GM04503 (cell line): ENCODE measurements at regions not wholly inside any gene's neighbourhood (a gene's known extent, or its start where the extent isn't known, plus 50 kb on each side); places are given as distances from the start of the nearest gene placed in this dataset.

ENCODE experiments used
- DNase-seq: peaks from one replicate; pipeline ENCODE4 v3.0.0-alpha.2; 2012; ENCODE audit warnings: low read depth

DNA sequence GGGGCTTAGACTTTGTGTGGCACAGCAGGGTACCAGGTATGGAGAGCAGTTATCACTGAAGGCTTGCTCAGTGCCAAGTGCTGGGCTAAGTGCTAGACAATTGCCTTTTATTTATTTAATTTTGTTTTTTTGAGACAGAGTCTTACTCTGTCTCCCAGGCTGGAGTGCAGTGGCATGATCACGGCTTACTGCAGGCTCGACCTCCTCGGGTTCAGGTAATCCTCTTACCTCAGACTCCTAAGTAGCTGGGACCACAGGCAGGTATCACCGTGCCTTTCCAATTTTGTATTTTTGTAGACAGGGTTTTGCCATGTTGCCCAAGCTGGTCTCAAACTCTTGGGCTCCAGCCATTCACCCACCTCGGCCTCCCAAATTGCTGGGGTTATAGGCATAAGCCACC is 256.9 kb downstream of the ZNF536 start:
- DNase-seq: no peak

- DNase-seq: no peak
Measured at GRCh38 chr19:30626626-30626966, 254.4 kb downstream of the ZNF536 start.

DNA sequence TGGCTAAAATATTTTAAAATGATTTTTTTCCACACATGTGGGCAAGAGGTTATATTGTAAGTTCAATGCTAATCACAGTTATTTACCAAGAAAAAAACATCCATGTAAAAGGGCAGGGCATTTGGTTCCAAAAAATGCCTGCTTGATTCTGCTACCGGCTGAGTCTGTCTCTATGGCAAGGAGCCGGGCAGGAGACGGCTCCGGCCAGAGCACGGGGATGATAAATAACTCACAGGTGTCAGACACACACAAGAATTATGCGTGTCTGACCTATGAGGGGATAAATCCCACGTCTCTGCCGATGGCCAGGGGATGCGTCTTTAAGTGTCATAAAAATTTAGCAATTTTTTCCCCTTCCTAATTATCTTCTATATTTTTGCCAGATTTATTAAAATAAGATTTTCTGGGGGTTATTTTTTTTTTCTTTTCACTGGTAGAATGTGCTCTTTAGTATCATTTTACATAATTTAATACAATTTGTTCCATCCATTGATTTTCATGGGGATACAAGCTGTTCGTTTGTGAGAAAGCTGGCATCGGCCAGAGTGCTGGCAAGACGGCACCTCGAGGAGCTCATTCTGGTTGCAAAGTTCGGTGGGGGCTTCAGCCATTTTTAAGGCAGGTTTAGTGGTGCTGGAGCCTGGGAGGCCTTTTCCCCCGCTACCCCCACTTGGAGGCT is 253.9 kb downstream of the ZNF536 start:
- DNase-seq: no peak

DNA sequence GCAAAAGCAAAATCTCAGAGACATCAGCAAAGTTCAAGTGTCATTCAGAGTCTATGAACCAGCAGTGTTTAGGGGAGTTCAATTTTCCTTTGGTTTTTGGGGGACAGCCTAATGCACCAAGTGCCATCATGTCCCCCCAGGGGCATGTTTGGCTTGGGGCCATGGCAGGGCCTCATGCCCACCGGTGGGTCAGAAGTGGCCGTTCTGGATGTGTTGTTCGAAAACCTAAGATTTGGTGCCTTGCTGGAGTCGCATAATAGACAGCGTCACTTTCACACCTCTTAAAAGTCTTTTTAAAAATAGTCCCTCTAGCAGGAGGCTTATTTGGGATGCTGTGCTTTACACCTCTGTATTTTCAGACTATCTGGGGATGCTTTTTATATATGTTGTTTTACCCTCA is 250.1 kb downstream of the ZNF536 start:
- DNase-seq: no peak

GRCh38 chr19:30621326-30621920 is 249.2 kb downstream of the ZNF536 start:
- no peak for DNase-seq

DNA sequence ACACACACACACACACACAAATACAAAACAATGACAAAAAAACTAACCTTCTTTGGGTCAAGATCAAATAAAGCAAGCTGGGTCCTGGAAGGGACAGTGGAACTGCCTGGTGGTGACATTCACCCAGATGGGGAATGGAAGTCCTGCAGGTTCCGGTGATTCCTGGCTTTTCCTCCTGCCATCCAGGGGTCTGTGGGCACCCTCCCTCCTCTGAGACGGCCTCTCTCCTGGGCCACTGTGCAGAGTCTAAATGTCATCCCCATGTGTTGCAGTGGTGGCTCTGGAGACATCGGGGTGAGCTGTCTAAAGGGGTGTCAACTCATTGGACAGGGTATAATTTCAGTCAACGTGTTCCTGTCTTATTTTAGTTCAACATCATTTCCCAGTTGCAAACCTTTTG is 248.2 kb downstream of the ZNF536 start:
- DNase-seq: no peak

DNA sequence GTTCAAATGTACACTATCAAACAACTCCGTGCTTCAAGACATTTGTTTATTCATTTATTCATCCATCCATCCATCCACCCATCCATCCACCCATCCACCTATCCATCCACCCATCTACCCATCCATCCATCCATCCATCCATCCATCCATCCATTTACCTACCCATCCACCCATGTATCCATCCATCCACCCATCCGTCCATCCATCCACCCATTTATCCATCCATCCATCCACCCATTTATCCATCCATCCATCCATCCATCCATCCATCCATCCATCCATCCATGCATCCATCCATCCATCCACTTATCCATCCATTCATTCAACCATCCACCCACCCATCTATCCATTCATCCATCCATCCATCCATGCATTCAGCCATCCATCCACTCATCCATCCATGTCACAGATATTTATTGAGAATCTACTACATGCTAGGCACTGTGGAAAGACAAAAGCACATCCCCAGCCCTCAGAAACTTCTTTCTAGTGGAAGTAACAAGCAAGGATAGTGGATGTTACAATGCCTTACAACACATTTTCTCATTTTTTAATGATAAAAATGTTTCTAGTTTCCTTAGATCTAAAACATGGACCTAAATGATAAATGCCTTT is 237.6 kb downstream of the ZNF536 start:
- no peak for DNase-seq

DNA sequence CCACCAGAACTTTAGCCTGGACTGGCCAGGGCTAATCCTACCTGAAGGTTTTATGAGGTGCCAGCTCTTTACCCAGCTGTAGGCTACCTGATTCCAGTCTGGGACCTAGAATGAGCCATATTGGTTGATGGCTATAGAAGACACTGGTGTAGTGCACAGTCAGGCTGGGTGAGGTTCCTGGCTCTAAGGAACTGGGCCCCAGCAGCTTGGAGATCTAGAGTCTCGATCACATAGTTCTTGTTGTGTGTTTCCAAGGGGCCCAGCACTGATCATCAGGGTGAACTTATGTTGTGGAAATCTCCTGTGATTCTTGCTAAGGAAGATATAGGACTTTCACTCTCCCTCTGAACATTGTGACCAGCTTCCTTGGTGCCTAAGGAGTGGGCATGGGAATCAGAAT is 236.3 kb downstream of the ZNF536 start:
- no peak for DNase-seq
